DND-41 (cell line): ENCODE measurements at regions not wholly inside any gene's neighbourhood (a gene's known extent, or its start where the extent isn't known, plus 50 kb on each side); places are given as distances from the start of the nearest gene placed in this dataset.
"Not testable (repeated sequence)": the region's sequence is repeated elsewhere in the genome, so short reads cannot be mapped to it uniquely, and the experiment has no call there.

Experiments
- ATAC-seq: fragments of 200-7000 bp; cut with Tn5 transposase; 3 replicates; pipeline ENCODE4 v1.9.1; 2021; ENCODE audit warnings: low read depth; ENCODE audit not compliant: insufficient read depth
- DNase-seq: peaks from one replicate; pipeline ENCODE4 v3.0.0-alpha.2; 2020
- H2AFZ ChIP-seq: 2 replicates; pipeline ENCODE4 v1.6.0; 2012; ENCODE audit warnings: low read depth, low read length
- H3K27ac ChIP-seq: 2 replicates; pipeline ENCODE4 v1.5.1; 2012; ENCODE audit warnings: low read length, inconsistent platforms
- H3K27me3 ChIP-seq: fragments of 200-600 bp; sonication (generic); 2 replicates; pipeline ENCODE4 v1.6.0; 2012; ENCODE audit warnings: low read length, mild to moderate bottlenecking, inconsistent platforms; ENCODE audit not compliant: insufficient read depth, poor library complexity
- H3K36me3 ChIP-seq: 2 replicates; pipeline ENCODE4 v1.5.1; 2012; ENCODE audit warnings: low read length, inconsistent platforms; ENCODE audit not compliant: insufficient read depth
- H3K4me1 ChIP-seq: 2 replicates; pipeline ENCODE4 v1.5.1; 2012; ENCODE audit warnings: mild to moderate bottlenecking, low read length; ENCODE audit not compliant: insufficient read depth
- H3K4me2 ChIP-seq: 2 replicates; pipeline ENCODE4 v1.6.0; 2012; ENCODE audit warnings: mild to moderate bottlenecking, moderate library complexity, low read length, inconsistent platforms; ENCODE audit not compliant: insufficient read depth
- H3K4me3 ChIP-seq, 2 experiments: fragments of 200-600 bp in 1 of 2; shearing (Covaris generic) in 1 of 2; 2 replicates each; pipeline ENCODE4 v1.5.1; 2012 to 2016; ENCODE audit warnings: inconsistent platforms in 2 of 2, low read length in 2 of 2, mild to moderate bottlenecking in 2 of 2, low read depth in 1 of 2, moderate library complexity in 1 of 2
- H3K79me2 ChIP-seq: 2 replicates; pipeline ENCODE4 v1.6.0; 2012; ENCODE audit warnings: low read length, inconsistent platforms; ENCODE audit not compliant: insufficient read depth
- H3K9ac ChIP-seq: 2 replicates; pipeline ENCODE4 v1.6.0; 2012; ENCODE audit warnings: low read depth, mild to moderate bottlenecking, inconsistent platforms, low read length, moderate library complexity
- H3K9me3 ChIP-seq: 2 replicates; pipeline ENCODE4 v1.5.1; 2012; ENCODE audit warnings: low read length, moderate library complexity, mild to moderate bottlenecking, inconsistent platforms; ENCODE audit not compliant: insufficient read depth, severe bottlenecking
- H4K20me1 ChIP-seq: 2 replicates; pipeline ENCODE4 v1.6.0; 2012; ENCODE audit warnings: low read length; ENCODE audit not compliant: insufficient read depth
- EZH2 ChIP-seq: IDR thresholded peaks from 3 replicates; pipeline ENCODE4 v1.6.1; 2012; ENCODE audit warnings: borderline replicate concordance, low read depth, mild to moderate bottlenecking, moderate library complexity, low read length, inconsistent platforms; ENCODE audit not compliant: severe bottlenecking
- TF ChIP-seq, protein P1 (sequence below): IDR thresholded peaks from 2 replicates; pipeline ENCODE4 v1.5.1; 2012; ENCODE audit warnings: borderline replicate concordance, low read length, moderate library complexity, mild to moderate bottlenecking; ENCODE audit not compliant: poor library complexity, severe bottlenecking; ENCODE audit errors: extremely low read depth

GRCh38 chr3:15934389-15935195 is 136.8 kb upstream of the ANKRD28 start:
- H3K4me1 ChIP-seq, result no peaks in the 10 kb centered on the region
- DNase-seq, result no peak
- H3K79me2 ChIP-seq, result no peaks in the 10 kb centered on the region
- TF ChIP-seq, protein P1, sequence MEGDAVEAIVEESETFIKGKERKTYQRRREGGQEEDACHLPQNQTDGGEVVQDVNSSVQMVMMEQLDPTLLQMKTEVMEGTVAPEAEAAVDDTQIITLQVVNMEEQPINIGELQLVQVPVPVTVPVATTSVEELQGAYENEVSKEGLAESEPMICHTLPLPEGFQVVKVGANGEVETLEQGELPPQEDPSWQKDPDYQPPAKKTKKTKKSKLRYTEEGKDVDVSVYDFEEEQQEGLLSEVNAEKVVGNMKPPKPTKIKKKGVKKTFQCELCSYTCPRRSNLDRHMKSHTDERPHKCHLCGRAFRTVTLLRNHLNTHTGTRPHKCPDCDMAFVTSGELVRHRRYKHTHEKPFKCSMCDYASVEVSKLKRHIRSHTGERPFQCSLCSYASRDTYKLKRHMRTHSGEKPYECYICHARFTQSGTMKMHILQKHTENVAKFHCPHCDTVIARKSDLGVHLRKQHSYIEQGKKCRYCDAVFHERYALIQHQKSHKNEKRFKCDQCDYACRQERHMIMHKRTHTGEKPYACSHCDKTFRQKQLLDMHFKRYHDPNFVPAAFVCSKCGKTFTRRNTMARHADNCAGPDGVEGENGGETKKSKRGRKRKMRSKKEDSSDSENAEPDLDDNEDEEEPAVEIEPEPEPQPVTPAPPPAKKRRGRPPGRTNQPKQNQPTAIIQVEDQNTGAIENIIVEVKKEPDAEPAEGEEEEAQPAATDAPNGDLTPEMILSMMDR, result no peak
- no peak for TF ChIP-seq EZH2
- H4K20me1 ChIP-seq, result no peaks in the 10 kb centered on the region
- no peak overlapping the region for H2AFZ ChIP-seq
- no peak overlapping the region for H3K27ac ChIP-seq
- no peak overlapping the region for H3K4me3 ChIP-seq
- no peak overlapping the region for H3K9ac ChIP-seq
- no peaks in the 10 kb centered on the region for H3K27me3 ChIP-seq
- no peaks in the 10 kb centered on the region for H3K9me3 ChIP-seq
- no peak overlapping the region for H3K4me2 ChIP-seq
- no peaks in the 10 kb centered on the region for H3K36me3 ChIP-seq
- no peak for ATAC-seq

- Histone ChIP-seq H3K27me3 (no peaks in the 10 kb centered on the region), H3K36me3 (no peaks in the 10 kb centered on the region), H3K79me2 (no peaks in the 10 kb centered on the region), H3K9ac (no peak overlapping the region), H3K4me2 (no peak overlapping the region), H2AFZ (no peak overlapping the region), H3K4me1 (no peaks in the 10 kb centered on the region), H4K20me1 (no peaks in the 10 kb centered on the region), H3K4me3 (no peak overlapping the region), H3K27ac (no peak overlapping the region), H3K9me3 (no peaks in the 10 kb centered on the region)
- TF ChIP-seq, protein P1, result no peak
- no peak for TF ChIP-seq EZH2
- no peak for DNase-seq
- ATAC-seq, result no peak
Measured at GRCh38 chr3:15936312-15936711, 138.5 kb upstream of the ANKRD28 start.

DNA sequence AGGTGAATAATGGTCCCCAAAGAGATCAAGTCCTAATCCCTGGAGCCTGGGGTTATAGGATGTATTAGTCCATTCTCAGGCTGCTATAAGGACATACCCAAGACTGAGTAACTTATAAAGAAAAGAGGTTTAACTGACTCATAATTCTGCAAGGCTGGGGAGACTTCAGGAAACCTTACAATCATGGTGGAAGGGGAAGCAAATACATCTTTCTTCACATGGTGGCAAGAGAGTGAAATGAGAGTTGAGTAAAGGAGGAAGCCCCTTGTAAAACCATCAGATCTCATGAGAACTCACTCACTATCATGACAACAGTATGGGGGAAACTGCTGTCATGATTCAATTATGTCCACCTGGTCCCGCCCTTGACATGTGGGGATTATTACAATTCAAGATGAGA is 142.9 kb upstream of the ANKRD28 start:
- DNase-seq (no peak), ATAC-seq (no peak)
- Histone ChIP-seq H3K4me2 (no peak overlapping the region), H3K36me3 (no peaks in the 10 kb centered on the region), H3K4me1 (no peaks in the 10 kb centered on the region), H3K9me3 (no peaks in the 10 kb centered on the region), H3K27me3 (no peaks in the 10 kb centered on the region), H3K27ac (no peak overlapping the region), H3K9ac (no peak overlapping the region), H4K20me1 (no peaks in the 10 kb centered on the region), H3K79me2 (no peaks in the 10 kb centered on the region), H2AFZ (no peak overlapping the region), H3K4me3 (no peak overlapping the region)
- TF ChIP-seq, protein P1, result no peak
- TF ChIP-seq EZH2, result no peak

- H3K4me1 ChIP-seq, result not testable (repeated sequence)
Measured at GRCh38 chr3:15941457-15941856, 143.7 kb upstream of the ANKRD28 start.

More at GRCh38 chr3:15941457-15941856, 143.7 kb upstream of the ANKRD28 start:
- H4K20me1 ChIP-seq, H3K27me3 ChIP-seq, H3K27ac ChIP-seq, H3K36me3 ChIP-seq, H3K9ac ChIP-seq, H3K4me2 ChIP-seq, H3K4me3 ChIP-seq, ATAC-seq, DNase-seq, H3K9me3 ChIP-seq, H3K79me2 ChIP-seq, H2AFZ ChIP-seq: not testable (repeated sequence)
